SK-N-SH (cell line): ENCODE measurements at regions not wholly inside any gene's neighbourhood (a gene's known extent, or its start where the extent isn't known, plus 50 kb on each side); places are given as distances from the start of the nearest gene placed in this dataset.

Experiments used
- CHD2 ChIP-seq: fragments of 150-350 bp; IDR thresholded peaks from 2 replicates; pipeline ENCODE4 v1.6.1; 2018; ENCODE audit warnings: low read length; ENCODE audit not compliant: partially characterized antibody
- CTCF ChIP-seq: fragments of 200-600 bp; sonication (generic); IDR thresholded peaks from 2 replicates; pipeline ENCODE4 v1.6.1; 2017; ENCODE audit warnings: antibody characterized with exemption, mild to moderate bottlenecking, moderate library complexity
- EZH2phosphoT487 ChIP-seq: fragments of 200-600 bp; sonication (generic); IDR thresholded peaks from 2 replicates; pipeline ENCODE4 v1.6.1; 2017; ENCODE audit warnings: low read depth, mixed run types, mild to moderate bottlenecking, antibody characterized with exemption, moderate library complexity, borderline replicate concordance
- FOSL2 ChIP-seq: IDR thresholded peaks from 2 replicates; pipeline ENCODE4 v1.4.0; 2012; ENCODE audit warnings: low read depth, mild to moderate bottlenecking, moderate library complexity, borderline replicate concordance
- FOXM1 ChIP-seq: IDR thresholded peaks from 2 replicates; pipeline ENCODE4 v1.4.0; 2012; ENCODE audit warnings: low read depth, mild to moderate bottlenecking
- JUND ChIP-seq: IDR thresholded peaks from 2 replicates; pipeline ENCODE4 v1.4.0; 2012
- POLR2AphosphoS5 ChIP-seq: IDR thresholded peaks from 2 replicates; pipeline ENCODE4 v1.6.1; 2012; ENCODE audit warnings: low read depth, low read length
- RCOR1 ChIP-seq: fragments of 150-350 bp; IDR thresholded peaks from 2 replicates; pipeline ENCODE4 v1.6.1; 2017; ENCODE audit warnings: antibody characterized with exemption, low read length
- REST ChIP-seq: IDR thresholded peaks from 2 replicates; pipeline ENCODE4 v1.6.1; 2012; ENCODE audit warnings: mild to moderate bottlenecking, low read depth, low read length, moderate library complexity
- RFX5 ChIP-seq: IDR thresholded peaks from 2 replicates; pipeline ENCODE4 v1.6.1; 2012; ENCODE audit warnings: mild to moderate bottlenecking, improper control_type of control experiment, low read length
- TAF1 ChIP-seq: IDR thresholded peaks from 2 replicates; pipeline ENCODE4 v1.6.1; 2012; ENCODE audit warnings: low read depth, mild to moderate bottlenecking, low read length, moderate library complexity, borderline replicate concordance
- USF2 ChIP-seq: fragments of 150-350 bp; IDR thresholded peaks from 2 replicates; pipeline ENCODE4 v1.6.1; 2017; ENCODE audit warnings: antibody characterized with exemption, low read length, low read depth, borderline replicate concordance

GRCh38 chr1:38786040-38786436 is 73.5 kb downstream of the RRAGC start:
- no peak for TF ChIP-seq EZH2phosphoT487
- TF ChIP-seq CTCF = no peak
- no peak for TF ChIP-seq FOXM1
- no peak for TF ChIP-seq USF2
- TF ChIP-seq RFX5 = no peak
- TF ChIP-seq FOSL2 = no peak
- no peak for TF ChIP-seq JUND
- TF ChIP-seq CHD2 = no peak
- no peak for TF ChIP-seq POLR2AphosphoS5
- no peak for TF ChIP-seq REST
- no peak for TF ChIP-seq TAF1
- TF ChIP-seq RCOR1 = no peak
